ENCODE measurements at regions not wholly inside any gene's neighbourhood (a gene's known extent, or its start where the extent isn't known, plus 50 kb on each side); places are given as distances from the start of the nearest gene placed in this dataset.

GRCh38 chr21:15441992-15442391 lies 287.8 kb upstream of the USP25 start:
- TF ChIP-seq CREB1 (CRISPR knock-in tag; IDR thresholded peaks at IDR 0.05; ENCODE audit: low read depth), result no peak
- no peak for TF ChIP-seq CTCF (conservative IDR thresholded peaks at IDR 0.05; ENCODE audit: low read depth in 2 of 2)
- no peak for TF ChIP-seq NANOG (IDR thresholded peaks at IDR 0.05; ENCODE audit: borderline replicate concordance)
- no peak for TF ChIP-seq EZH2 (IDR thresholded peaks at IDR 0.05; ENCODE audit: low read depth, unreplicated experiment)
- no peak for TF ChIP-seq STAT1 (IDR thresholded peaks at IDR 0.05; ENCODE audit: unreplicated experiment)
- no peak for TF ChIP-seq ZNF331 (CRISPR knock-in tag; IDR thresholded peaks at IDR 0.05; ENCODE audit: low read depth)
- no peak for TF ChIP-seq ETS1 (IDR thresholded peaks at IDR 0.05)

Data from GM23338 (cell line).